ENCODE measurements at regions not wholly inside any gene's neighbourhood (a gene's known extent, or its start where the extent isn't known, plus 50 kb on each side); places are given as distances from the start of the nearest gene placed in this dataset.

- no peak for TF ChIP-seq CTCF (IDR thresholded peaks at IDR 0.05)
- no peak for TF ChIP-seq POLR2A (IDR thresholded peaks at IDR 0.05)
These were observed 295.8 kb upstream of the IRX4 start for GRCh38 chr5:2178528-2178927.

All from lower leg skin (tissue), 3 donors.